ENCODE measurements at regions not wholly inside any gene's neighbourhood (a gene's known extent, or its start where the extent isn't known, plus 50 kb on each side); places are given as distances from the start of the nearest gene placed in this dataset.

GRCh38 chr4:24666316-24666715, 82.0 kb upstream of the DHX15 start:
- Histone ChIP-seq H3K27ac (no peak overlapping the region), H3K4me3 (no peak overlapping the region), H3K4me1 (no peaks in the 10 kb centered on the region), H3K27me3 (replicated peaks in 1 of 7) (peaks cover 0 to 17% (median 0%) of the 10 kb centered on the region in 7 donors), H3K9me3 (no peaks in the 10 kb centered on the region), H3K36me3 (no peaks in the 10 kb centered on the region)
- WGBS, 5 donors: 63 to 85% (median 83%) methylated on average over 3 of the region's 3 CpGs
- TF ChIP-seq POLR2A (IDR thresholded peaks at IDR 0.05): no peak
- intact Hi-C loops (cut with DNase I; ENCODE audit: low total_unique reads): no loop called here
- no peak for DNase-seq

DNA sequence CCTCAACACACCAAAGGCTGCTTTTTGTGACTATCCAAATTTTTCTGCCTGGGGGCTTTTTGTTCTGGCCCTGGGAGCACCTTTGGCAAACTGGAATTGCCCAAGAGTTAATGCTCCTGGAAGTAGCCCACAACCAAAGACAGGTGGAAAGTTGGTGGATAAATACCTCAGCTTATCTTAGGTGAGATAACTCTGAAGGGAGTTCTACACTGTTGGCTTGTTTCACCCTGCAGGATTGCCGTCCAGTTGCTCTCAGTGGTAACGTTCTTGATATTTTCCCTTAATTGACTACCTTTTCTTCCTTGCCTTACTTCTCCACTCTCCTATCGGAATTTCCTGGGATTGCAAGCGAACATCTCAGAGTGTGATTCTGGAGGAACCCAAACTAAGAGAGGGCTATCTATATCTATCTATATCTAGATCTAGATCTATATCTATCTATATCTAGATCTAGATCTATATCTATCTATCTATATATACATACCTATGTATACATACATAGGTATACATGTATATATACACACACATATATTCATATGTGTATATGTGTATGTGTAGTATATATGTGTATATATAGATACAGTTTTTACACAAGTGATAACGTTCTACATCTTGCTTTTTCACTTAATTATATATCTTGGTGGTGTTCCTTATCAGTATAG, 82.6 kb upstream of the DHX15 start:
- Histone ChIP-seq H3K27ac (no peak overlapping the region), H3K4me1 (no peaks in the 10 kb centered on the region), H3K27me3 (replicated peaks in 1 of 7) (peaks cover 0 to 11% (median 0%) of the 10 kb centered on the region in 7 donors), H3K9me3 (no peaks in the 10 kb centered on the region), H3K4me3 (no peak overlapping the region), H3K36me3 (no peaks in the 10 kb centered on the region)
- TF ChIP-seq POLR2AphosphoS5 (IDR thresholded peaks at IDR 0.05) (no peak), POLR2A (IDR thresholded peaks at IDR 0.05) (no peak), CTCF (IDR thresholded peaks at IDR 0.05 in 8 of 11, conservative IDR thresholded peaks at IDR 0.05 in 3 of 11) (no peak)
- no peak for DNase-seq
- intact Hi-C loops (cut with DNase I; ENCODE audit: low total_unique reads): no loop called here
- WGBS, 5 donors: 85 to 95% (median 88%) methylated on average over 5 of the region's 5 CpGs

DNA sequence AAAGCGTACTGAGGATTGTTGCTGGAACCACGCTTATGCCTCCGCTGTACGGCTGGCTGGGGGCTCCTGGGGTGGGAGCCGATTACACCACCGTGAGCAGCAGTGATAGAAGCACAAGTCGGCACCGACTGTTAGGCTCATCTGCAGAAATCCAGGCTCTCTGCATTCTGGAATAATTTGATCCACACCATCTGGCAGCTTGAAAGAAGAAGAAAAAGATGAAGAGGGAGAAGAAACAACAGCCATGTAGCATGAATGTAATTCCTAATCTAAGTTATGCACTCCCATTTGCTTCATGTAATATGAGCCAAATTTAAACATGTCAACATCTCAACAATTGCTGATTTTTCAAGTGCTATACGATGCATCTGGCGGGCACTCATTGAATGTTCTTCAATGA, 84.6 kb upstream of the DHX15 start:
- H3K27me3 ChIP-seq (replicated peaks in 1 of 7): peaks cover 0 to 11% (median 0%) of the 10 kb centered on the region in 7 donors
- no peaks in the 10 kb centered on the region for H3K4me1 ChIP-seq
- WGBS, 5 donors: 83 to 90% (median 86%) methylated on average over 10 of the region's 10 CpGs
- intact Hi-C loops (cut with DNase I; ENCODE audit: low total_unique reads): no loop called here
- TF ChIP-seq POLR2A (IDR thresholded peaks at IDR 0.05): no peak
- TF ChIP-seq POLR2AphosphoS5 (IDR thresholded peaks at IDR 0.05): no peak
- TF ChIP-seq CTCF (IDR thresholded peaks at IDR 0.05 in 8 of 11, conservative IDR thresholded peaks at IDR 0.05 in 3 of 11): no peak
- no peak overlapping the region for H3K4me3 ChIP-seq
- H3K9me3 ChIP-seq: no peaks in the 10 kb centered on the region
- H3K36me3 ChIP-seq: no peaks in the 10 kb centered on the region
- no peak for DNase-seq
- H3K27ac ChIP-seq: no peak overlapping the region

GRCh38 chr4:24669751-24670150, 85.4 kb upstream of the DHX15 start:
- Histone ChIP-seq H3K9me3 (no peaks in the 10 kb centered on the region), H3K27ac (no peak overlapping the region), H3K27me3 (replicated peaks in 1 of 7) (peaks cover 0 to 11% (median 0%) of the 10 kb centered on the region in 7 donors), H3K4me1 (no peaks in the 10 kb centered on the region), H3K36me3 (no peaks in the 10 kb centered on the region), H3K4me3 (no peak overlapping the region)
- intact Hi-C loops (cut with DNase I; ENCODE audit: low total_unique reads): no loop called here
- 93 to 96% (median 96%) methylated on average over 6 of the region's 6 CpGs for WGBS, 5 donors
- TF ChIP-seq POLR2A (IDR thresholded peaks at IDR 0.05) (no peak), CTCF (IDR thresholded peaks at IDR 0.05 in 8 of 11, conservative IDR thresholded peaks at IDR 0.05 in 3 of 11) (no peak), POLR2AphosphoS5 (IDR thresholded peaks at IDR 0.05) (no peak)
- no peak for DNase-seq
